GM19438 (cell line): ENCODE measurements at regions not wholly inside any gene's neighbourhood (a gene's known extent, or its start where the extent isn't known, plus 50 kb on each side); places are given as distances from the start of the nearest gene placed in this dataset.
"Not testable (repeated sequence)": the region's sequence is repeated elsewhere in the genome, so short reads cannot be mapped to it uniquely, and the experiment has no call there.

ENCODE experiments used
- ATAC-seq: cut with Tn5 transposase; IDR thresholded peaks from one replicate; pipeline ENCODE4 v1.9.1; 2021; ENCODE audit warnings: low read depth; ENCODE audit not compliant: unreplicated experiment

- no peak for ATAC-seq
Observed at GRCh38 chr13:60721063-60721462, 324.0 kb downstream of the TDRD3 start.

GRCh38 chr13:60720590-60720989, 323.6 kb downstream of the TDRD3 start:
- no peak for ATAC-seq

- no peak for ATAC-seq
Observed at GRCh38 chr13:60716313-60716712, 319.3 kb downstream of the TDRD3 start.

- no peak for ATAC-seq
Observed at GRCh38 chr13:60707878-60708277, 310.9 kb downstream of the TDRD3 start.

GRCh38 chr13:60701895-60702294, 304.9 kb downstream of the TDRD3 start:
- ATAC-seq = no peak

GRCh38 chr13:60700994-60701393, 304.0 kb downstream of the TDRD3 start:
- ATAC-seq = no peak

- ATAC-seq = no peak
Observed at GRCh38 chr13:60699636-60700035, 302.6 kb downstream of the TDRD3 start.

GRCh38 chr13:60696602-60697001, 299.6 kb downstream of the TDRD3 start:
- no peak for ATAC-seq

- no peak for ATAC-seq
Observed at GRCh38 chr13:60691268-60691667, 294.2 kb downstream of the TDRD3 start.

- no peak for ATAC-seq
Observed at GRCh38 chr13:60690604-60691003, 293.6 kb downstream of the TDRD3 start.

- no peak for ATAC-seq
Observed at GRCh38 chr13:60689571-60689970, 292.6 kb downstream of the TDRD3 start.

- no peak for ATAC-seq
Observed at GRCh38 chr13:60689076-60689475, 292.1 kb downstream of the TDRD3 start.

GRCh38 chr13:60679928-60680694, 283.1 kb downstream of the TDRD3 start:
- ATAC-seq = no peak

- no peak for ATAC-seq
Observed at GRCh38 chr13:60679131-60679530, 282.1 kb downstream of the TDRD3 start.

- ATAC-seq = no peak
Observed at GRCh38 chr13:60671386-60671785, 274.4 kb downstream of the TDRD3 start.

GRCh38 chr13:60663788-60664187, 266.8 kb downstream of the TDRD3 start:
- ATAC-seq = no peak

- ATAC-seq = no peak
Observed at GRCh38 chr13:60662595-60662994, 265.6 kb downstream of the TDRD3 start.

- ATAC-seq = no peak
Observed at GRCh38 chr13:60661521-60661920, 264.5 kb downstream of the TDRD3 start.

GRCh38 chr13:60657586-60657985, 260.6 kb downstream of the TDRD3 start:
- not testable (repeated sequence) for ATAC-seq

GRCh38 chr13:60655256-60655655, 258.2 kb downstream of the TDRD3 start:
- ATAC-seq = no peak

GRCh38 chr13:60654415-60654814, 257.4 kb downstream of the TDRD3 start:
- ATAC-seq = no peak

- no peak for ATAC-seq
Observed at GRCh38 chr13:60647547-60647946, 250.5 kb downstream of the TDRD3 start.

- ATAC-seq = no peak
Observed at GRCh38 chr13:60646620-60647019, 249.6 kb downstream of the TDRD3 start.
